SK-N-SH treated with all-trans-retinoic acid at 6 μM for 48 hours (cell line): ENCODE measurements at regions not wholly inside any gene's neighbourhood (a gene's known extent, or its start where the extent isn't known, plus 50 kb on each side); places are given as distances from the start of the nearest gene placed in this dataset.
"Not testable (repeated sequence)": the region's sequence is repeated elsewhere in the genome, so short reads cannot be mapped to it uniquely, and the experiment has no call there.

ENCODE experiments used
- ATAC-seq: fragments of 200-7000 bp; cut with Tn5 transposase; 3 replicates; pipeline ENCODE4 v1.9.1; 2020; ENCODE audit warnings: mild to moderate bottlenecking, moderate library complexity
- ARNTL ChIP-seq: fragments of 450-650 bp; formaldehyde crosslinking; IDR thresholded peaks from 2 replicates; pipeline ENCODE4 v1.5.0; 2020; ENCODE audit warnings: low read depth, mild to moderate bottlenecking, moderate library complexity, borderline replicate concordance
- BACH2 ChIP-seq: fragments of 250-450 bp; sonication (Bioruptor Pico); IDR thresholded peaks from 2 replicates; pipeline ENCODE4 v1.9.0; 2021; ENCODE audit warnings: mild to moderate bottlenecking, borderline replicate concordance
- CSDC2 ChIP-seq: fragments of 250-450 bp; sonication (Bioruptor Pico); IDR thresholded peaks from 2 replicates; pipeline ENCODE4 v1.5.0; 2020; ENCODE audit warnings: mild to moderate bottlenecking, moderate library complexity
- ESRRG ChIP-seq: fragments of 250-450 bp; sonication (Bioruptor Pico); IDR thresholded peaks from 2 replicates; pipeline ENCODE4 v1.6.1; 2021; ENCODE audit warnings: mild to moderate bottlenecking
- GLIS3 ChIP-seq: fragments of 250-450 bp; sonication (Bioruptor Pico); IDR thresholded peaks from 2 replicates; pipeline ENCODE4 v1.5.0; 2020; ENCODE audit warnings: mild to moderate bottlenecking, moderate library complexity
- ISL1 ChIP-seq: fragments of 250-450 bp; sonication (Bioruptor Pico); IDR thresholded peaks from 2 replicates; pipeline ENCODE4 v2.1.2; 2022; ENCODE audit warnings: mild to moderate bottlenecking, moderate library complexity
- PPARA ChIP-seq: fragments of 250-450 bp; sonication (Bioruptor Pico); IDR thresholded peaks from 2 replicates; pipeline ENCODE4 v1.5.0; 2020; ENCODE audit warnings: mild to moderate bottlenecking, borderline replicate concordance
- RARB ChIP-seq: fragments of 250-450 bp; sonication (Bioruptor Pico); IDR thresholded peaks from 2 replicates; pipeline ENCODE4 v1.8.0; 2021; ENCODE audit warnings: mild to moderate bottlenecking, moderate library complexity
- SNAI2 ChIP-seq: fragments of 250-450 bp; sonication (Bioruptor Pico); IDR thresholded peaks from 2 replicates; pipeline ENCODE4 v1.5.0; 2020; ENCODE audit warnings: mild to moderate bottlenecking, moderate library complexity
- TCF4 ChIP-seq: fragments of 250-450 bp; sonication (Bioruptor Pico); IDR thresholded peaks from 2 replicates; pipeline ENCODE4 v1.8.0; 2021; ENCODE audit warnings: mild to moderate bottlenecking, moderate library complexity, borderline replicate concordance
- TOX ChIP-seq: fragments of 250-450 bp; sonication (Bioruptor Pico); IDR thresholded peaks from 2 replicates; pipeline ENCODE4 v1.8.0; 2021; ENCODE audit warnings: mild to moderate bottlenecking, moderate library complexity, borderline replicate concordance
- ZC3H10 ChIP-seq: fragments of 250-450 bp; sonication (Bioruptor Pico); IDR thresholded peaks from 2 replicates; pipeline ENCODE4 v1.5.1; 2021; ENCODE audit warnings: mild to moderate bottlenecking, moderate library complexity
- ZFP3 ChIP-seq: fragments of 250-450 bp; sonication (Bioruptor Pico); IDR thresholded peaks from 2 replicates; pipeline ENCODE4 v1.5.0; 2020; ENCODE audit warnings: mild to moderate bottlenecking, moderate library complexity
- ZFP30 ChIP-seq: fragments of 450-650 bp; formaldehyde crosslinking; IDR thresholded peaks from 2 replicates; pipeline ENCODE4 v1.5.0; 2022; ENCODE audit warnings: mild to moderate bottlenecking, moderate library complexity
- ZNF565 ChIP-seq: fragments of 450-650 bp; formaldehyde crosslinking; conservative IDR thresholded peaks from 2 replicates; pipeline ENCODE4 v1.5.0; 2020; ENCODE audit warnings: low read depth, mild to moderate bottlenecking, moderate library complexity
- ZNF70 ChIP-seq: fragments of 450-650 bp; formaldehyde crosslinking; IDR thresholded peaks from 2 replicates; pipeline ENCODE4 v1.5.0; 2020; ENCODE audit warnings: mild to moderate bottlenecking, moderate library complexity
- ZNF8 ChIP-seq: fragments of 450-650 bp; formaldehyde crosslinking; IDR thresholded peaks from 2 replicates; pipeline ENCODE4 v1.5.0; 2020; ENCODE audit warnings: mild to moderate bottlenecking, moderate library complexity
- TF ChIP-seq, protein P1 (sequence below): fragments of 250-450 bp; sonication (Bioruptor Pico); IDR thresholded peaks from 2 replicates; pipeline ENCODE4 v1.5.1; 2020; ENCODE audit warnings: low read depth, mild to moderate bottlenecking, moderate library complexity
- TF ChIP-seq, protein P2 (sequence below): fragments of 250-450 bp; sonication (Bioruptor Pico); IDR thresholded peaks from 2 replicates; pipeline ENCODE4 v1.8.0; 2021; ENCODE audit warnings: low read depth, mild to moderate bottlenecking, moderate library complexity, borderline replicate concordance
- TF ChIP-seq, protein P3 (sequence below): fragments of 250-450 bp; sonication (Bioruptor Pico); IDR thresholded peaks from 2 replicates; pipeline ENCODE4 v1.8.0; 2020; ENCODE audit warnings: mild to moderate bottlenecking, moderate library complexity, borderline replicate concordance
- TF ChIP-seq, protein P4 (sequence below): fragments of 250-450 bp; sonication (Bioruptor Pico); IDR thresholded peaks from 2 replicates; pipeline ENCODE4 v1.5.1; 2021; ENCODE audit warnings: mild to moderate bottlenecking, moderate library complexity

DNA sequence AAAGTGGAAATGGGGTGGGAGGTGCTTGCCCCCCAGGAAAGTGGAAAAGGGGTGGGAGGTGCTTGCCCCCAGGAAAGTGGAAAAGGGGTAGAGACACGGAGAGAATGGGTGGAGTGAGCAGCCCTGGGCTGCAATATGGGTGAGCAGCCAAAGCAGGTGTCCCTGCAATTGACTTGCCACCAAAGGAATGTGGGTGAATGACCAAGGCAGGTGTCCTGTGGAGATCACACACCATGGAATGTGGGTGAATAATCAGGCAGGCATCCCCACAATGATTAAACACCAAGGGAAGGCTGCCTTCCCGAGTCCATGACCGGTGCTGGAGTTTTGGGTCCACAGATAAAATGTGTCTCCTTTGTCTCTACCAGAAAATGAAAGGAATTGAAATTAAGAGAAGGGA, 292.8 kb upstream of the ARHGEF26 start:
- ATAC-seq, result not testable (repeated sequence)

DNA sequence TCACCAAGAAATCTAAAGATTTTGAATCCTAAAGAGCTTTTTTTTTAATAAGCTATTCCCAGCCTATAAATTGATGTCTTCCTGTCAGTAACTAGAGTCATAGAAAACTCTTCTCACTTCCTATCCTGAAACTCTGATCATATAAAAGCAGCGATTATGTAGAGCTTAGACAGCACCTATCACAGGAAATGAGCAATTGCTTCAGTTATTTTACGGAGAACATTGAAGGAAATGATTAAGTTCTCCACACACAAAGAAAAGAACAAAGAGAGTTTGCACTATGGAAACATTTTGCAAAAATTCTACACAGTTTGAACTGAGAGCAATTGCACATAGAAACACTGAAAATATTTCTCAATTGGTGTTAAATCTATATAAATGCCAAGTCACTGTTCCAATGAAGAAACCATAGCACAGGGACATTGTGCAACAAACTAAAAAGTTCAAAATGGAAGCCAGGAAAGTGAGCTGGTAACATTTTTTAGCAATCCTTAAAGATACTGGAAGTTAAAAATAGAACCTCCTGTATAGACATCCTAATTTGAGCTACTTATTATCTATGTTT, 291.5 kb upstream of the ARHGEF26 start:
- no peak for ATAC-seq

DNA sequence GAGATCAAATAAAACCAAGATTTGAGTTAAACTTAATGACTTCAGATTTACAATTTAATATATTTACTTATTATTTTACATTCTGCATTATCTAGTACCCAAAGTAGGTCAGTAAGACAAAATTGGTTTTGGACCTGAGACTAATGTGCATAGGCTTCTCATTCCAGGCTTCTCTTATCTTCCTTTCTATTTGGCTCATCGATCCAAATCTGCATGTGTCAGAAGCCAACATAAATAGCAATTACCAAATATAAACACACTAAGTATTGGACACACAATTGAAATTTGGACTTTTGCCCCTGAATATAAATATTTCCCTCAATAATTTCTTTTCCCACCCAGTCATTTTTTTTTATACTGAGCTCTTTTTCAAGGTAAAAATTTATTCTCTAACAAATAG, 290.6 kb upstream of the ARHGEF26 start:
- no peak for TF ChIP-seq ESRRG (CRISPR knock-in tag)
- TF ChIP-seq ZC3H10, result no peak
- no peak for TF ChIP-seq RARB (CRISPR knock-in tag)
- TF ChIP-seq TOX (CRISPR knock-in tag), result no peak
- TF ChIP-seq, protein P1, sequence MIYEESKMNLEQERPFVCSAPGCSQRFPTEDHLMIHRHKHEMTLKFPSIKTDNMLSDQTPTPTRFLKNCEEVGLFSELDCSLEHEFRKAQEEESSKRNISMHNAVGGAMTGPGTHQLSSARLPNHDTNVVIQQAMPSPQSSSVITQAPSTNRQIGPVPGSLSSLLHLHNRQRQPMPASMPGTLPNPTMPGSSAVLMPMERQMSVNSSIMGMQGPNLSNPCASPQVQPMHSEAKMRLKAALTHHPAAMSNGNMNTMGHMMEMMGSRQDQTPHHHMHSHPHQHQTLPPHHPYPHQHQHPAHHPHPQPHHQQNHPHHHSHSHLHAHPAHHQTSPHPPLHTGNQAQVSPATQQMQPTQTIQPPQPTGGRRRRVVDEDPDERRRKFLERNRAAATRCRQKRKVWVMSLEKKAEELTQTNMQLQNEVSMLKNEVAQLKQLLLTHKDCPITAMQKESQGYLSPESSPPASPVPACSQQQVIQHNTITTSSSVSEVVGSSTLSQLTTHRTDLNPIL, result no peak
- TF ChIP-seq GLIS3 (CRISPR knock-in tag), result no peak
- TF ChIP-seq, protein P2, sequence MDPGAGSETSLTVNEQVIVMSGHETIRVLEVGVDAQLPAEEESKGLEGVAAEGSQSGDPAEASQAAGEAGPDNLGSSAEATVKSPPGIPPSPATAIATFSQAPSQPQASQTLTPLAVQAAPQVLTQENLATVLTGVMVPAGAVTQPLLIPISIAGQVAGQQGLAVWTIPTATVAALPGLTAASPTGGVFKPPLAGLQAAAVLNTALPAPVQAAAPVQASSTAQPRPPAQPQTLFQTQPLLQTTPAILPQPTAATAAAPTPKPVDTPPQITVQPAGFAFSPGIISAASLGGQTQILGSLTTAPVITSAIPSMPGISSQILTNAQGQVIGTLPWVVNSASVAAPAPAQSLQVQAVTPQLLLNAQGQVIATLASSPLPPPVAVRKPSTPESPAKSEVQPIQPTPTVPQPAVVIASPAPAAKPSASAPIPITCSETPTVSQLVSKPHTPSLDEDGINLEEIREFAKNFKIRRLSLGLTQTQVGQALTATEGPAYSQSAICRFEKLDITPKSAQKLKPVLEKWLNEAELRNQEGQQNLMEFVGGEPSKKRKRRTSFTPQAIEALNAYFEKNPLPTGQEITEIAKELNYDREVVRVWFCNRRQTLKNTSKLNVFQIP, result no peak
- TF ChIP-seq, all 23 proteins: peak for 0
- ATAC-seq, result no peak

More for the DNA sequence above, 291.5 kb upstream of the ARHGEF26 start:
- no peak for TF ChIP-seq ZNF8 (CRISPR knock-in tag)
- TF ChIP-seq BACH2, result no peak
- TF ChIP-seq, protein P1, result no peak
- TF ChIP-seq ZNF565, result no peak
- no peak for TF ChIP-seq RARB (CRISPR knock-in tag)
- TF ChIP-seq, all 23 proteins: peak for 0

DNA sequence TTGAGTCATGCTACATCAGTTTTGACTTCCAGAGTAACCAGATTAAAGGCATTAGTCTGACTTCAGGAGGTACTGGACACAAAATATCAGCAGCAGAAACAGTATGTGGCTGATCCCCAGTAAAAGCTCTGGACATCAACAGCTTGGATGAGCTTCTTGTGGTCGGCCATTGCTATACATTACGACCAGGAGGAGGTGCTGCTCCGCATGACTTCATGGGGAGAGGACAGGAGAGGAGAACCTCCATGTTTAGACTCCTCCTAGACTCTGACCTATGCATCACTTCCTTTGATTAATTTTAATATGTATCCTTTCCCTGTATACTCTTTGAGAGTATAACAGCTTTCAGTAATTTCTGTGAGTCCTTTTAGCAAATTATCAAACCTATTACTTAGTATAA, 285.6 kb upstream of the ARHGEF26 start:
- ATAC-seq, result no peak; the same call in 2 of the 3 replicates
- TF ChIP-seq ZFP3 (CRISPR knock-in tag), result no peak
- TF ChIP-seq, protein P3, sequence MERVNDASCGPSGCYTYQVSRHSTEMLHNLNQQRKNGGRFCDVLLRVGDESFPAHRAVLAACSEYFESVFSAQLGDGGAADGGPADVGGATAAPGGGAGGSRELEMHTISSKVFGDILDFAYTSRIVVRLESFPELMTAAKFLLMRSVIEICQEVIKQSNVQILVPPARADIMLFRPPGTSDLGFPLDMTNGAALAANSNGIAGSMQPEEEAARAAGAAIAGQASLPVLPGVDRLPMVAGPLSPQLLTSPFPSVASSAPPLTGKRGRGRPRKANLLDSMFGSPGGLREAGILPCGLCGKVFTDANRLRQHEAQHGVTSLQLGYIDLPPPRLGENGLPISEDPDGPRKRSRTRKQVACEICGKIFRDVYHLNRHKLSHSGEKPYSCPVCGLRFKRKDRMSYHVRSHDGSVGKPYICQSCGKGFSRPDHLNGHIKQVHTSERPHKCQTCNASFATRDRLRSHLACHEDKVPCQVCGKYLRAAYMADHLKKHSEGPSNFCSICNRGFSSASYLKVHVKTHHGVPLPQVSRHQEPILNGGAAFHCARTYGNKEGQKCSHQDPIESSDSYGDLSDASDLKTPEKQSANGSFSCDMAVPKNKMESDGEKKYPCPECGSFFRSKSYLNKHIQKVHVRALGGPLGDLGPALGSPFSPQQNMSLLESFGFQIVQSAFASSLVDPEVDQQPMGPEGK (CRISPR knock-in tag), result no peak
- TF ChIP-seq, protein P1, result no peak
- no peak for TF ChIP-seq SNAI2 (CRISPR knock-in tag)
- no peak for TF ChIP-seq ESRRG (CRISPR knock-in tag)
- no peak for TF ChIP-seq ZNF70 (CRISPR knock-in tag)
- TF ChIP-seq PPARA, result no peak

DNA sequence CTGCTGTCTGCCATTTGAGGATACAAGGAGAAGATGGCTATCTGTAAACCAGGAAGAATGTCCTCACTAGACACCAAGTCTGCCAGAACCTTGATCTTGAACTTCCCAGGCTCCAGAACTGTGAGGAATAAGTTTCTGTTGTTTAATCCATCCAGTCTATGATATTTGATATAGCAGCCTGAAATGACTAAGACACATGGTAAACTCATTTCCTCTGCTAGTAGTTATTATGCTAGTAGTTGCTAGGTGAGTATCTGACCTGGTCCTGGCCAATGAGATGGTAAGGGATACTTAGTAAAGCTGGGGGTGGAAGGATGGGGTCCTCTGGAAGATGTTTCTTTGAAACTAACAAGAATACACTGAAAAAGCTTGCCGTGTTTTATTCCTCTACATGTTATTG, 280.7 kb upstream of the ARHGEF26 start:
- ATAC-seq, result no peak
- TF ChIP-seq ZNF8 (CRISPR knock-in tag), result no peak
- no peak for TF ChIP-seq TCF4
- TF ChIP-seq ZFP30, result no peak
- no peak for TF ChIP-seq ESRRG (CRISPR knock-in tag)
- TF ChIP-seq, protein P3 (CRISPR knock-in tag), result no peak
- no peak for TF ChIP-seq ARNTL (CRISPR knock-in tag)
- no peak for TF ChIP-seq ZNF70 (CRISPR knock-in tag)
- no peak for TF ChIP-seq SNAI2 (CRISPR knock-in tag)
- TF ChIP-seq, protein P4, sequence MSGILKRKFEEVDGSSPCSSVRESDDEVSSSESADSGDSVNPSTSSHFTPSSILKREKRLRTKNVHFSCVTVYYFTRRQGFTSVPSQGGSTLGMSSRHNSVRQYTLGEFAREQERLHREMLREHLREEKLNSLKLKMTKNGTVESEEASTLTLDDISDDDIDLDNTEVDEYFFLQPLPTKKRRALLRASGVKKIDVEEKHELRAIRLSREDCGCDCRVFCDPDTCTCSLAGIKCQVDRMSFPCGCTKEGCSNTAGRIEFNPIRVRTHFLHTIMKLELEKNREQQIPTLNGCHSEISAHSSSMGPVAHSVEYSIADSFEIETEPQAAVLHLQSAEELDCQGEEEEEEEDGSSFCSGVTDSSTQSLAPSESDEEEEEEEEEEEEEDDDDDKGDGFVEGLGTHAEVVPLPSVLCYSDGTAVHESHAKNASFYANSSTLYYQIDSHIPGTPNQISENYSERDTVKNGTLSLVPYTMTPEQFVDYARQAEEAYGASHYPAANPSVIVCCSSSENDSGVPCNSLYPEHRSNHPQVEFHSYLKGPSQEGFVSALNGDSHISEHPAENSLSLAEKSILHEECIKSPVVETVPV (CRISPR knock-in tag), result no peak
- TF ChIP-seq, protein P1, result no peak
- TF ChIP-seq ISL1 (CRISPR knock-in tag), result no peak
- TF ChIP-seq TOX (CRISPR knock-in tag), result no peak
- TF ChIP-seq RARB (CRISPR knock-in tag), result no peak
- no peak for TF ChIP-seq CSDC2
